C4-2B (cell line): ENCODE measurements at regions not wholly inside any gene's neighbourhood (a gene's known extent, or its start where the extent isn't known, plus 50 kb on each side); places are given as distances from the start of the nearest gene placed in this dataset.

Experiments used
- ZFX ChIP-seq: fragments of 450-650 bp; IDR thresholded peaks from 2 replicates; pipeline ENCODE4 v1.6.1; 2017
- TF ChIP-seq, protein P1 (sequence below): fragments of 450-650 bp; conservative IDR thresholded peaks from 2 replicates; pipeline ENCODE4 v1.5.1; 2017; ENCODE audit warnings: mild to moderate bottlenecking

DNA sequence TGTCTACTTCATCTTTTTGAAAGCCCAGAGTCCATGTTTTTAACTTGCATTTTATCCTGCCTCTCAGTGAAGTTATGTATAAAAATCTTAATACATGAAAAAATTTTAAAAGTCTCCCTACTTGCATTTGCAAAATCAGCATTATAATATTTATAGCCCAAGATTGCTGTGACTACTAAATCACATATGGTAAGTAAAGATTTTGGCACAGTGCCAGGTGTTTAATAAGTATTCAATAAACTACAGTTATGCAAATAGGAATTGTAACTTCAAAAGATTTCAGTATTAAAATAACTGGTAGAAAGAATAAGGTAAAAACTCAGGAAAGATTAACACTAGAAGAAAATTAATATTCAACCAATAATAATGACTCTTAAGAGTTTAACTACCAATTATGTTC, 641.7 kb downstream of the LRRIQ3 start:
- TF ChIP-seq, protein P1, sequence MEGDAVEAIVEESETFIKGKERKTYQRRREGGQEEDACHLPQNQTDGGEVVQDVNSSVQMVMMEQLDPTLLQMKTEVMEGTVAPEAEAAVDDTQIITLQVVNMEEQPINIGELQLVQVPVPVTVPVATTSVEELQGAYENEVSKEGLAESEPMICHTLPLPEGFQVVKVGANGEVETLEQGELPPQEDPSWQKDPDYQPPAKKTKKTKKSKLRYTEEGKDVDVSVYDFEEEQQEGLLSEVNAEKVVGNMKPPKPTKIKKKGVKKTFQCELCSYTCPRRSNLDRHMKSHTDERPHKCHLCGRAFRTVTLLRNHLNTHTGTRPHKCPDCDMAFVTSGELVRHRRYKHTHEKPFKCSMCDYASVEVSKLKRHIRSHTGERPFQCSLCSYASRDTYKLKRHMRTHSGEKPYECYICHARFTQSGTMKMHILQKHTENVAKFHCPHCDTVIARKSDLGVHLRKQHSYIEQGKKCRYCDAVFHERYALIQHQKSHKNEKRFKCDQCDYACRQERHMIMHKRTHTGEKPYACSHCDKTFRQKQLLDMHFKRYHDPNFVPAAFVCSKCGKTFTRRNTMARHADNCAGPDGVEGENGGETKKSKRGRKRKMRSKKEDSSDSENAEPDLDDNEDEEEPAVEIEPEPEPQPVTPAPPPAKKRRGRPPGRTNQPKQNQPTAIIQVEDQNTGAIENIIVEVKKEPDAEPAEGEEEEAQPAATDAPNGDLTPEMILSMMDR = no peak
- TF ChIP-seq ZFX = no peak
